HG02571 (cell line): ENCODE measurements at regions not wholly inside any gene's neighbourhood (a gene's known extent, or its start where the extent isn't known, plus 50 kb on each side); places are given as distances from the start of the nearest gene placed in this dataset.
"Not testable (repeated sequence)": the region's sequence is repeated elsewhere in the genome, so short reads cannot be mapped to it uniquely, and the experiment has no call there.

Experiments used
- ATAC-seq: cut with Tn5 transposase; IDR thresholded peaks from one replicate; pipeline ENCODE4 v1.9.1; 2021; ENCODE audit warnings: mild to moderate bottlenecking, moderate library complexity; ENCODE audit not compliant: unreplicated experiment

DNA sequence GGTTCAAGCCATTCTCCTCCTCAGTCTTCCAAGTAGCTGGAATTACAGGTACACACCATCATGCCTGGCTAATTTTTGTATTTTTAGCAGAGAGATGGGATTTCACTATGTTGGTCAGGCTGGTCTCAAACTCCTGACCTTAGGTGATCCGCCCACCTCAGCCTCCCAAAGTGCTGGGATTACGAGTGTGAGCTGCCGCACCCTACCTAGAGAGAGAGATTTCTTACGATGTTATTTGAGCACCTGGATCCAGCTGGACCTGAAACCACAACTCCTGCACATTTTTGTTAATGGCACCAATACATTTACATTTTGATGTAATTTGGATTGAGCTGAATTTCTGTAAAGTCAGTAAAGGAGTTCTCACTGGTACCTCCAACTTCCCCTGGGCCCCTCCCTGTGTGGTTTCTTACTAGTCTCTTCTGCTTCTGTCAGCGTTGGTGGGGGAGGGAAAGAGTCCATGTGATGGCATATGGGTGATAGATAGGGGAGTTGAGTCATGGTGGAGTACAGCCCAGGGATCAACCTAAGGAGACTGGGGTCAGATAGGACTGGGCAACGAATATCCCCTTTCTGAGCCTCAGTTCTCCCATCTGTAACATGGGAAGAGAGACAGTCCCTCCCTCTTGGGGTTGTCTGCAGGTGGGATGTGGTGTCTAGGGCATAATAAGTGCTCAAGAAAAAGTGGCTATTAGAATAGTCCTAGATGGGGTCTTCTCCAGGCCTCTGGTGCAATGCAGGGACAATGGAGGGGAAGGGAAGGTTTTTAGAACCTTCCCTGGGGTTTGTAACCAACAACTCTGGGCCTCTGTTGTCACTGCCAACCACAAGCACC lies 83.3 kb upstream of the MED13L start:
- no peak for ATAC-seq

DNA sequence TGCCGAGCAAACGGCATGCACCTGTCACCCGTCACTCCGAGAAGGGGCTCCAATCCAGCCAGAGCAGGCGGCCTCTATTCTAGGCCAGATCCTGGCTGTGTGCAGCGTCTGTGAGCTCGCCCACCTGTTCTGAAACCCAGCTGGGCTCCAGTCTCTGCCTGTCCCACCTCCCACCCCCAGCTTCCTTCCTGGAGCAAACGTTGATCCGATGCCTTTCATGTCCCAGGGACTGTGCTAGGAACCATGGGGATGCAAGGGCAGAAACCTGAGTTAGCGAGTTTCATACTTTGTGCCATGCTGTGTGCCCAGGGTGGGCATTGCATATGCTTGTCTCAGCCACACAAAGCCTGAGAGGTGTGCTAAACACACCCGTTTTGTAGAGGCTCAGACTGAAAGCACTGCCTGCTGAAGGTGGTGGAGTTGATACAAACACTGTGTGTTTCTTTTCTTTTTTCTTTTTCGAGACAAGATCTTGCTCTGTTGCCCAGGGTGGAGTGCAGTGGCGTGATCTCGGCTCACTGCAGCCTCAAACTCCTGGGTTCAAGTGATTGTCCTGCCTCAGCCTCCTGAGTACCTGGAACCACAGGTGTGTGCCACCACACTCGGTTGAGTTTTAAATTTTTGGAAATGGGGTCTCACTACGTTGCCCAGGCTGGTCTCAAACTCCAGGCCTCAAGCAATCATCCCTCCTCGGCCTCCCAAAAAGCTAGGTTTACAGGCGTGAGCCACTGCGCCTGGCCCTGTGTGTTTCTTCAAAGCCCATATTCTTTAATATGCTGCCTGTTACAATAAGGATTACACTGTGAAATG lies 84.1 kb upstream of the MED13L start:
- ATAC-seq: no peak

DNA sequence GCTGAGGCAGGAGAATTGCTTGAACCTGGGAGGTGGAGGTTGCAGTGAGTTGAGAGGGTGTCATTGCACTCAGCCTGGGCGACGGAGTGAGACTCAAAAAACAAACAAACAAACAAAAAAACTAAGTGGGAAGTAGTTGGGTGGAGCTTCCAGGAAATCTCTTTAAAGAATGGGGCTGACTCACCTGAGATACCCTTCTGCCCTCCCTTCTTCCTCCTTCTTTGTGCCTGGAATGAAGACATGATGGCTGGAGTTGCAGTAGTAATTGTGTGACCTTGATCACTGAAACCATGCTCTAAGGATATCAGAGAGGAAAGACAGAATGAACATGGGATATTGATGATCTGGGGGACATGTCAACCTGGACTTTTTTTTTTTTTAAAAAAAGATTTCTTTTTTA lies 87.6 kb upstream of the MED13L start:
- no peak for ATAC-seq

DNA sequence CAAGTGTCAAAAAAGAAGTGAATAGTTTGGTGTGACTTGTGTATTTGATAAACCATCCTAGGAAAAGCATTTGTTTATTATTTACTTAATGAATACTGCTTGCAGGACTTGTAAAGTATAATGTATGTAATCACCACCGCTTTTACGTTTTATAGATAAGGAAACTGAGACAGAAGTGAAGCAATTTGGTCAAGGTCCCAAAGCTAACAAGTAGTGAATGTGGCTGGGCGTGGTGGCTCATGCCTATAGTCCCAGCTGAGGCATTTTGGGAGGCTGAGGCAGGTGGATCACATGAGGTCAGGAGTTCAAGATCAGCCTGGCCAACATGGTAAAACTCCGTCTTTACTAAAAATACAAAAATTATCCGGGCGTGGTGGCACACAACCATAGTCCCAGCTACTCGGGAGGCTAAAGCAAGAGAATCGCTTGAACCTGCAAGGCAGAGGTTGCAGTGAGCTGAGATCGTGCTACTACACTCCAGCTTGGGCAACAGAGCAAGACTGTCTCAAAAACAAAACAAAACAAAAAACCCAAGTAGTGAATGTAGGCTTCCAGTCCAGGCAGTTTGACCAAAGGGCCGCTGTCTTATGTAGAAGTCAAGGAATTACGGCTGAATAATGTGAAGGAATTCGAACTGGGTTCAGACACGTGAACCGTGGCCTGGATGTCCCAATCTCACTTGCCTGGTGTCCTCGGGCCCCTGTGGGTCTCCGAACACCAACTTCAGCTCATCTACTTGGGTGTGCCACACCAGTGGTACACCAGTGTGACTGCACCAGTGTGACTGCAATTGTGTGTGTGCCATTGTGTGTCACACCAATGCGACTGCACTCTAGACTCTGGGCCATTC lies 88.3 kb upstream of the MED13L start:
- ATAC-seq: no peak

DNA sequence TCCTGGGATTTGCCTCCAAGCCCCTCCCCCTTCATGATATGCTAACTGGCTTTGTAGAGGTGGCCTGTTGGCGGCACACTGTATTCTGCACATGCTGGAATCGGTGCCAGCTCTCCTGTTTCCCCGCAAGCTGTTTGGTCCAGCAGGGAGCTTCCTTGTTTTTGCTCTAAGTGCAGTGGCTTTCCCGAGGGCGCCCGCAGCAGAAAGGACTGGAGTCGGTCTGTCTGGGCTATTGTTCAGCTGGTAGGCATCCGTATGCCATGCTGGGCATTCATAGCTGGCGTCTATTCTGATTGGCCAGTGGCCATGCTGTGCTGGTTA lies 88.9 kb upstream of the MED13L start:
- no peak for ATAC-seq

DNA sequence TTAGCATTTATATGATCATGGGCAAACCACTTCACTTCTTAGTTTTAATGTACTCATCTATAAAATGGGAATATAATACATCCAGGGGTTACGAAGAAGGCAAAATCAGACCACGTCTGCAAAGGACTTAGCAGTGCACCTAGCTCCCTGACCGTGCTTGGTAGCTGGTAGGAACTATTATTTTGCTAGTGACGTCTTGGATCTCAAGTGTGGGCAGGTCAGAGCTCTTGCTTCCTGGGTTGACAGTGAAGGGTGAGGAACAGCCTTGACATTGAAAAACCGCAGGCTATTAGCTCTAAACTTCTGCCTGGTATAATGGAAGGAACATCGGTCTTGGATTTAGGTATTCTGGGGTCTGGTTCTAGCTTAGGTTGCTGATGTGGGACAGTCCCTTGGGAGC lies 89.3 kb upstream of the MED13L start:
- no peak for ATAC-seq

DNA sequence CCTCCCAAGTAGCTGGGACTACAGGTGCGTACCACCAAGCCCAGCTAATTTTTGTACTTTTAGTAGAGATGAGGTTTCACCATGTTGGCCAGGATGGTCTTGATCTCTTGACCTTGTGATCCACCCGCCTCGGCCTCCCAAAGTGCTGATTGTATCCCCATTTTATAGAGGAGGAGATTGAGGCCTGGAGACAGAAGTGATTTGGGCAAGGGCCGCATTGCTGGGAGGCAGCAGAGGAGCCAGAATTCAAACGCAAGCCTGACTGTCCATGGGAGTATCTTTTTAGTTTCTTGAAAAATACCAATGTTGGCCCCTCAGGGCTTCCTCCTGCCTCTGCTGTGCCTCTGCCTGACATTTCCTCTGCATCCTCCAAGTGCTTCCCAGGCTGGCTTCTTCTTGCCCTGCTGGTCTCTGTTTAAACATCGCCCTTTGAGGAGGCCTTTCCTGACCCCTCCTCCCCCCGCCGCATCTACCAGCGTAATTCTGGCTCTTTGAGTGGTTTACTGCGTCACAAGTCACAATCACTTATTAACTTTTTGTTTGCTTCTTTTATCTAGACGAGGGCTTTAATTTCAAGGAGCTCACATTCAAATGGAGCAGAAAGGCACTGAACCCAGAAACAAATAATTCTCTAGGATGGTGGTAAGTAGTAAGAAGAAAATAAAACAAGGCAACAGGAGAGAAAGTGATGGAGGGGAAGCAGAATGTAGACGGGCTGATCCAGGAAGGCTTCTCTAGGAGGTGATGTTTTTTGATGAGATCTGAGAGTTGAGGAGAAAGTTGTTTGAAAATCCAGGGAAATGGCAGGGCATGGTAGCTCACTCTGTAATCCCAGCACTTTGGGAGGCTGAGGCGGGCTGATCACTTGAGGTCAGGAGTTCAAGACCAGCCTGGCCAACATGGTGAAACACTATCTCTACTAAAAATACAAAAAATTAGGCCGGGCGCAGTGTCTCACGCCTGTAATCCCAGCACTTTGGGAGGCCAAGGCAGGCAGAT lies 91.0 kb upstream of the MED13L start:
- ATAC-seq: no peak

DNA sequence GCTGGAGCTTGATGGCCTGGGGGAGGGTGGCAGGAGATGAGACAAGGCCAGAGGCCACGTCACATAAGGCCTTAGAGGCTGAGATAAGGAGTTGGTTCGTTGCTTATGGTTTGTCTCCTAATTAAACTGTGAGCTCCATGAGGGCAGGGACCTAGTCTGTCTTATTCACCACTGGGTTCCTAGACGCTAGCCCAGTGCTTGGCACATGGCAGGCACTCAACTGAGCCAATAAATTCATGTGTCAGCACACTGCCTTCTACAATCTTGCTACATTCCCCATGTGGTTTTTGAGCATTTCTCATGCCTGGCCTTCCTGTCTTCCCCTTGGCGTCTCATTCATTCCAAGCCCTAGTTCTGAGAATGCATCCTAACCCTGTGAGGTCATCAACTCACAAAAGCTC lies 92.5 kb upstream of the MED13L start:
- ATAC-seq: no peak

DNA sequence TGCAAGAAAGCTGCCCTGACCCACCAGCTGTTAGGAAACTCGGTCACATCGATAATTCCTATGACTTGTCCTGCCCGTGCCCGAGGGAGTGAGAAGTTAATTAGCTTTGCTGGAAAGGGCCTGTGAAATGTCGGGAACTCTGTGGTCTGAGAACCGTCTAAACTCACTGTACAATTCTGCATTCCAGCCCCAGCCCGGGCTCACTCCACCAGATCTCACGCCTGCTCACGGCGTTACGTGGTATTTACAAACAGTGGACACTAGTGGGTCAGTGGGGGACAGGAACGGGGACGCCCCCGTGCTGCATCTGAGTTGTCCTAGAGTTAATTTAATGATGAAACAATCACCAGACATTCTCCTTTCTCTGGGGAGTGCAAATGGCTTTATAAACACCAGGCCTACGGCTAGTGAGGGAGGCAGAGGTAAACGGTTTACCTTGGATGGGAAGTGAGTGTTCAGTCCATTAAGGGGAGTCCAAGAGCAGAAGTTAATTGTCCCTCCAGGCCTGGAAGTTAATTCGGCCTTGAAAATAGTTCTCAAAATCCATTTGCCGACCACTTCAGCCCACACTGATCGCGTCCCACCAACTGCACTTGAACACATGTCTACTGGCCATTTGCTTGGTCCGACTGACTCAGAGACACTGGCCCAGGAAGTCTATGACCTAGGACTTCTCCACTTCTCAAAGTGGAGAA lies 93.5 kb upstream of the MED13L start:
- ATAC-seq: no peak

DNA sequence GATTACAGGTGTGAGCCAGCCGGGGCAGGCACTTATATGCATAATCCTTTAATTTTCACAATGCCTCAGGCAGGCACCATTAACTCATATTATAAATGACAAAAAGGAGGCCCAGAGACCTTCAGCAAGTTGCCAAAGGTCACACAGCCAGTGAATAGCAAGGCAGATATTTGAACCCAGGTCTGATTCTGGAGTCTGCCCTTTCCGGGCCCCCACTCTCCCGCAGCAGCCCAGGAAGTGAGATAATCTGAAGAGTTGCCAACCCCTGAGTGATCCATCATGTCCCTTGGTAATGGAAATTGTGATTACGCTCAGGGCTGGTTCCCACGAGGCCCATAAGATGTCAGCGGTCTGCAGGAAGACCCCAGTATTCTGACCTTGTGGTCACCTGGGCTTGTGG lies 95.3 kb upstream of the MED13L start:
- ATAC-seq: no peak

DNA sequence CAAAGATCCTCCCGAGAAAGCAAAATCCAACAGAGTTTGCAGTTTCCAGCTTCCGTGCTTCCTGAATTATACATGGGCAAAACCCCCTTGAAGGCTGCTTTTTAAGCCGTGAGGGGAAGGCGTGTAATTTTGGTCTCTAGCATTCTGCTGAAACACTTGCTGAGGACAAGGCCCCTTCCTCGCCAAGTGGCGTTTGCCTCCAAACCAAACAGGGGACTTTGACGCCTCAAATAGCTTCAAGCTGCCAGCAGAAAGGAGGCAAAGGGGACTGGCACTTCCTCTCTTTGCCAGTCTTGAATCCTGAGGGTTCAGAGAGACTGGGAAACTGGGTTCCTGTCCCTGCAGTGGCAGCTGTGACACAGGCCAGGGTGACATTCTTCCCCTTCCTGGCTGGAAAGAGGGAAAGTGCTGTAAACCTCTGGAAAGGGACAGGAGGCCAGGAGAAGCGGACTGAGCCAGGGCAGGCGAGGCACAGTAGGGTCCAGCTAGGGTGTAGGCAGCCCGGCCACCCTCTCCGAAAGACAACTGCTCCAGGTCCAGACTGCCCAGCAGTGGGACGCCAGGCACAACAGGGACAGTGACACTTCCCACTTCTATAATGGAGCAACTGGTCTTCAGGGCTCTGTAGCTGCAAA lies 96.2 kb upstream of the MED13L start:
- ATAC-seq: no peak

DNA sequence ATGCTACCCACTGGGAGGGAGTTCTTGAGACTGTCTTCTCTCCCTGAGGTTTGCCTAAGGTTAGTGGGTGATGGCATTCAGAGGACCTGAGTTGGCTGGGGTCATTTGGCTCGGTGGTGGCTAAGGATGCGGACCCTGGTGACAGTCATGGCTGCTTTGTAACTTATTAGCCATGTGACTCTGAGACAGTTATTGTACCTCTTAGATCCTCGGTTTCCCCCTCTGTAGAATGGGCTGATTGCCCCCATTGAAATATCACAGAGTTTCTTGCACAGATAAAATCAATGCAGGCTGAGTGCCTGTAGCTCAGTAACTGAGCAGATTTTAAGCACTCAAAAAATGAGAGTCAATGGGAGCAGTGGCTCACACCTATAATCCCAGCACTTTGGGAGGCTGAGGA lies 96.7 kb upstream of the MED13L start:
- no peak for ATAC-seq

DNA sequence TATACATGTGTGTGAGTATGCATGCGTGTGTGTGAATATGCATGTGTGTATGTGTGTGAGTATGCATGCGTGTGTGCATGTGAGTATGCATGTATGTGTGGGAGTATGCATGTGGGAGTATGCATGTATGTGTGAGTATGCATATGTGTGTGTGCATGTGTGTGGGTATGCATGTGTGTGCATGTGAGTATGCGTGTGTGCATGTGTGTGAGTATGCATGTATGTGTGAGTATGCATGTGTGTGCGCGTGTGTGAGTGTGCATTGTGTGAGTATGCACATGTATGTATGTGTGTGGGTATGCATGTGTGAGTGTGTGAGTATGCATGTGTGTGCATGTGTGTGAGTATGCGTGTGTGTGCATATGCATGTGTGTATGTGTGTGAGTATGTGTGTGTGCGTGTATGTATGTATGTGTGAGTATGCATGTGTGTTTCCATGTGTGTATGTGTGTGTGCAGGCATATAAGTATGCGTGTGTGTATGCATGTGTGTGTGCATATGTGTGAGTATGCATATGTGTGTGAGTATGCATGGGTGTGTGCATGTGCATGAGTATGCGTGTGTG lies 97.9 kb upstream of the MED13L start:
- ATAC-seq: no peak

DNA sequence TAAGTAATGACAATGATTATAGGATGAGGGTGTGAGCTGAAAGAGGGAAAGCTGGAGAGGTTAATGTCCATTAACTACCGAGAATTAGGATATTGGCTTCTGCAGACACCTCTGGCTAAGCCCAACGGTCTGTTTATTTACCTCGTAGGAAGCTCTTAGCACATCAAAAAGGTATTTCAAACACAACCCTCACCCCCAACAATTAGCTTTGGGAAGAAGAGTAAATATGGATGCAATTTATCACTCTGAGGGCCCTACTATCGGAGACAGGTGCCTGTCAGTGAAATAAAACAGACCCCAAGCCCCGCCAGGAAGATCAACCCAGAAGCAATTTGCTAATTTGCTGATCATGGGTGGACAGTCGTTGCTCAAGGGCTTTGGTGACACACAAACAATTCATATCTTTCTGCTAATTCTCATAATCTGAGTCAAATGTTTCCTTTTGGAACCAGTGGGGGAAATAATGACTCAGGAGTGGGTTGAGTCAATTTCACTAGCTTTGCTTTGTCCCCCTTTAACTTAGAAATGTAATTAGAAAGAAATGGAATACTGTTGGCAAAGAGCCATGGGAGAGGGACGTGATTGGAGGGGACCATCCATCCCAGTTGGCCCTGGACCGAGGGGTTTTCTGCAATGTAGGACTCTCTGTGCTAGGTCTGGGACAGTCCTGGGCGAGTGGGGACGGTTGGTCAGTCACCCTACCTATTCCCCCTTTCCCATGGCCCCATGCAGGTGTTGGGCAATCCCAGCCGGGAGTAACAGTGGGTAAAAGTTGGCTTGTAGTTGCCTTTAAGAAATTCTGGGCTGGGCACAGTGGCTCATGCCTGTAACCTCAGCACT lies 99.1 kb upstream of the MED13L start:
- ATAC-seq: no peak

DNA sequence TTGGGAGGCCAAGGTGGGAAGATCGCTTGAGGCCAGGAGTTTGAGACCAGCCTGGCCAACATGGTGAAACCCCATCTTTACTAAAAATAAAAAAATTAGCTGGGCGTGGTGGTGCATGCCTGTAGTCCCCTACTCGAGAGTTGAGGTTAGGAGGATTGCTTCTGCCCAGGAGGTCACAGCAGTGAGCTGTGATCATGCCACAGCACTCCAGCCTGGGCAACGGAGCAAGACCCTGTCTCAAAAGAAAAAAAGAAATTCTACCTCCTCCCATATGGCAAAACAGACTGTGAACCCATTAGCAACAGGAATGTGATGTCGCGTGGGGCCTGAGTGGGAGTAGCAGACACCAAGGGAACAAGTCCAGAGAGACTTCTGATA lies 99.7 kb upstream of the MED13L start:
- ATAC-seq: not testable (repeated sequence)

DNA sequence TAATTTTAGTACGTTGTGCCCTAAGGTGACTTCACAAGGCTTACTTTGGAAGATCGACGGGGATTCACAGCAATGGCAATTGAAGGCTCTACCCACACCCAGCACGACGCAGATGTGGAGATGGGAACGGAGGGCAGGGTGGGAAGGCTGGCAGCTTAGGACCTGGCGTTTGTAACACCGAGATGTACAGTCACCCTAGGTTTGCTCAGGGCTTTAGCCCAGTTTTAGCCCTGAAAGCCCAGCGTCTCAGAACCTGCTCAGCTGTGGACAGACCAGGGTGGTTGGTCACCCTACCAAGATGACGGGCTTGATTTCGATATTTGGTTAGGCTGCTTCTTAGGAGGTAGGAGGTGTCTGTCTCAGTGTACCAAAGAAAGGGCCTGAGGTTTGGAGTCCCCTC lies 100.5 kb upstream of the MED13L start:
- ATAC-seq: no peak

DNA sequence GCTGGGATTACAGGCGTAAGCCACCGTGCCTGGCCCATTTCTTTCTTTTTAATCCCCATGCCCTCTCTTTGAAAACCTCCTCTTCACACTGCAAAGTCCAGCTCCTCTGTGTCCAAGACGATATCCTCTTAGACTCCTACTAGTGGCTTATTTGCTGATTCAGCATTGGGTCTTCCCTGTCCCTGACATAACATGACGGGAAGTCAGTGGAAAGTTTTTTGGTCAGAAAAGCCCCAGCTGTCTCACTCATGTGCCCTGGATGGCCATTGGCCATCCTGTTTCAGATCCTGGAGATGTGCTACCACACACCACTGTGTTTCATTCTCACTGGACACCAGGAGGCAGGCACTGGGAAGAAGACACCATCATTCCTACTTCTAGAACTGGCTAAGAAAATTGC lies 102.6 kb upstream of the MED13L start:
- ATAC-seq: no peak

DNA sequence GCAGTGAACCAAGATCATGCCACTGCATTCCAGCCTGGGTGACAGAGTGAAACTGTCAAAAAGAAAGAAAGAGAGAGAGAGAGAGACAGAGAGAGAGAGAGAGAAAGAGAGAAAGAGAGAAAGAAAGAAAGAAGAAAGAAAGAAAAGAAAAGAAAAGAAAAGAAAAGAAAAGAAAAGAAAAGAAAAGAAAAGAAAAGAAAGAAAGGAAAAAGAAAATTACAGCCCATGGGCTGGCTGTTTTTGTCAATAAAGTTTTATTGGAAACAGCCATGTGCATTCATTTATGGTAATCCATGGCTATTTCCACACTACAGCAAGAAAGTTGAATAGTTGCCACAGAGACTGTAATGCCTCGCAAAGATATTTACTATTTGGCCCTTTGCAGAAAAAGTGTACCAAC lies 103.2 kb upstream of the MED13L start:
- not testable (repeated sequence) for ATAC-seq
